ENCODE measurements at regions not wholly inside any gene's neighbourhood (a gene's known extent, or its start where the extent isn't known, plus 50 kb on each side); places are given as distances from the start of the nearest gene placed in this dataset.
A peak's percentile ranks its signal among the peaks of the same experiment; 100 is the strongest.

DNA sequence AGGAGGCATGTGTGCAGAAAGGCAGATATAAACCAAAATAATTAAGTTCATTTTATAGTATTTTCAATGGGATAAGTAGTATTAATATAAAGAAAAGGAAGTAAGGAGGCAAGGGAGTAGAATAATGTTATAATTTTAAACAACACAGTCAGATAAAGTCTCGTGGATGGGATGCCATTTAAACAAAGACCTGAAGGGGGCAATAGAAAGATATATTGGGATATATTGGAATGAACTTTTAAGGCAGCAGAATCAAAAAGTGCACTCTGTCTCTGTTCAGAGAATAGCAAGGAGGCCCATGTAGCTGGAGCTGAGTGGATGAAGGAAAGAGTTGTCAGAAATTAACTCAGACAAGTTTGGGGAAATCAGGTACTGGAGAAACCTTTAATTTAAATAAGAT lies 158.7 kb downstream of the CGGBP1 start:
- TF ChIP-seq, protein P1, sequence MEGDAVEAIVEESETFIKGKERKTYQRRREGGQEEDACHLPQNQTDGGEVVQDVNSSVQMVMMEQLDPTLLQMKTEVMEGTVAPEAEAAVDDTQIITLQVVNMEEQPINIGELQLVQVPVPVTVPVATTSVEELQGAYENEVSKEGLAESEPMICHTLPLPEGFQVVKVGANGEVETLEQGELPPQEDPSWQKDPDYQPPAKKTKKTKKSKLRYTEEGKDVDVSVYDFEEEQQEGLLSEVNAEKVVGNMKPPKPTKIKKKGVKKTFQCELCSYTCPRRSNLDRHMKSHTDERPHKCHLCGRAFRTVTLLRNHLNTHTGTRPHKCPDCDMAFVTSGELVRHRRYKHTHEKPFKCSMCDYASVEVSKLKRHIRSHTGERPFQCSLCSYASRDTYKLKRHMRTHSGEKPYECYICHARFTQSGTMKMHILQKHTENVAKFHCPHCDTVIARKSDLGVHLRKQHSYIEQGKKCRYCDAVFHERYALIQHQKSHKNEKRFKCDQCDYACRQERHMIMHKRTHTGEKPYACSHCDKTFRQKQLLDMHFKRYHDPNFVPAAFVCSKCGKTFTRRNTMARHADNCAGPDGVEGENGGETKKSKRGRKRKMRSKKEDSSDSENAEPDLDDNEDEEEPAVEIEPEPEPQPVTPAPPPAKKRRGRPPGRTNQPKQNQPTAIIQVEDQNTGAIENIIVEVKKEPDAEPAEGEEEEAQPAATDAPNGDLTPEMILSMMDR (IDR thresholded peaks at IDR 0.05; ENCODE audit: low read depth, low read length, missing input control) = no peak
- peak in 1 of 2 donors; percentile 31 for TF ChIP-seq RAD21 (IDR thresholded peaks at IDR 0.05)

Data from liver (tissue), 3 donors.